GM10266 (cell line): ENCODE measurements at regions not wholly inside any gene's neighbourhood (a gene's known extent, or its start where the extent isn't known, plus 50 kb on each side); places are given as distances from the start of the nearest gene placed in this dataset.

Source experiments
- DNase-seq: peaks from one replicate; pipeline ENCODE4 v3.0.0; 2012; ENCODE audit errors: extremely low spot score
- CTCF ChIP-seq: IDR thresholded peaks from 2 replicates; pipeline ENCODE4 v1.5.1; 2012; ENCODE audit warnings: mild to moderate bottlenecking, low read depth; ENCODE audit not compliant: control insufficient read depth, insufficient read depth; ENCODE audit errors: missing control alignments

GRCh38 chr18:62637807-62638687, 77.3 kb upstream of the PHLPP1 start:
- peak; percentile 67 for TF ChIP-seq CTCF
- DNase-seq, result peak; percentile 66

GRCh38 chr18:62643181-62643580, 72.2 kb upstream of the PHLPP1 start:
- DNase-seq, result no peak
- TF ChIP-seq CTCF, result no peak

GRCh38 chr18:62644773-62645172, 70.6 kb upstream of the PHLPP1 start:
- no peak for DNase-seq
- TF ChIP-seq CTCF, result no peak

- DNase-seq, result no peak
- TF ChIP-seq CTCF, result no peak
These were observed 68.2 kb upstream of the PHLPP1 start for GRCh38 chr18:62647179-62647578.

GRCh38 chr18:62648045-62648678, 67.2 kb upstream of the PHLPP1 start:
- TF ChIP-seq CTCF, result no peak
- DNase-seq, result no peak

- no peak for TF ChIP-seq CTCF
- DNase-seq, result no peak
These were observed 63.9 kb upstream of the PHLPP1 start for GRCh38 chr18:62651276-62652056.

GRCh38 chr18:62652057-62652629, 63.2 kb upstream of the PHLPP1 start:
- DNase-seq, result peak; percentile 41
